ENCODE measurements at regions not wholly inside any gene's neighbourhood (a gene's known extent, or its start where the extent isn't known, plus 50 kb on each side); places are given as distances from the start of the nearest gene placed in this dataset.

DNA sequence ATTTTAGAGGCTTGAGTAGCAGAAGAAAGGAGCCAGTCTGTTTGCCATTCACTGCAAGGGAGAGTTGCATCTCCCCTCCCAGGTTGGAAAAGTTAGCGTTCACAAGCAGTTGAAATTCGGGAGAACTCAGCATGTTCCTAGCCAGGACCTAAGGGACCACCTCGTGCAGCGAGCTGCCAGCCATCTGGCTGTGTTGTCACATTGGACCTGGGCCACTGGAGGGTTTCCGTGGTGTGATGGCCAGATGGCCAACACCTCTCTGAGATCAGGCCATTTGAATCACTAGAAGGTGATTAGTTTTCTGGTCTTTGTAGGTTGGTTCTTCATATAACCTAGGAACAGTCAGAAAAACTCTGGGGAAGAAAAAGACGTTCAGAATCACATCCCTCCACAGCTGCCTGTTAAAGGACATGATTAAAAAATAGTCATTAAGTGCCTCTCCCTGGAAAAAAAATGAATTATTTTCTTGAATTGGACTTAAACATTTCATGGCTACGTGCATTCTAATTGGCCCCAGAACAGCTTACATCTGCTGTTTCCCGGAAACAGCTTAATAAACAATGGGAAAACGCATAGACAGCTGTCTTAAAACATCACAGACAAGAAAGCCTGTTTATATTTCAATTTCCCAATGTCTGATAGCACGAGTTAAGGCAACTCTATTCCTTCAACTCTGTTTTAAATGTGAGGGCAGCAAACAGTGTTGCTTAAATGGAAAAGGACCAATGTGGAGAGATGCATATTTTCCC lies 303.9 kb downstream of the TENT4A start:
- TF ChIP-seq FOXM1 (IDR thresholded peaks at IDR 0.05; ENCODE audit: borderline replicate concordance, low read depth) (no peak), CEBPB (IDR thresholded peaks at IDR 0.05) (no peak), NFIC (IDR thresholded peaks at IDR 0.05) (no peak), TAF1 (IDR thresholded peaks at IDR 0.05; ENCODE audit: low read depth) (no peak), YY1 (IDR thresholded peaks at IDR 0.05; ENCODE audit: low read depth) (no peak)
- TF ChIP-seq, protein P1, sequence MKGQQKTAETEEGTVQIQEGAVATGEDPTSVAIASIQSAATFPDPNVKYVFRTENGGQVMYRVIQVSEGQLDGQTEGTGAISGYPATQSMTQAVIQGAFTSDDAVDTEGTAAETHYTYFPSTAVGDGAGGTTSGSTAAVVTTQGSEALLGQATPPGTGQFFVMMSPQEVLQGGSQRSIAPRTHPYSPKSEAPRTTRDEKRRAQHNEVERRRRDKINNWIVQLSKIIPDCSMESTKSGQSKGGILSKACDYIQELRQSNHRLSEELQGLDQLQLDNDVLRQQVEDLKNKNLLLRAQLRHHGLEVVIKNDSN (IDR thresholded peaks at IDR 0.05): no peak

DNA sequence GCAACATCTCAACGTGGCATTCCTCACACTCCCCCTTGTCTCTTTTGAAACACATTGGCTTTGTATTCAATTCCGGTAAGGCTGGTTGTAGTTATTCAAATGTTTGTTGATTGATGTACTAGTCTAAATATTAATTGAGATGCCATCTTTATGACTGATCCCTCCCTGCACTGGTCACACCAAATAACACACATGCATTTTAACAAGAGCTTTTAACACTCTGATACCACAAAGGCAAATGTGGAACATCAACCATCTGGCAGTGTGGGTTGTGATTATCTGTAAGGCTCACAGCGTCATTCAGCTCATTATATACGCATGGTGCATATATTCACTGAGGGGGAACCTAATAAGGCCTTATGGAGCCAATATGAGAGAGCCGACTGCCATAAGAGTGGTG lies 305.0 kb downstream of the TENT4A start:
- TF ChIP-seq RAD21 (IDR thresholded peaks at IDR 0.05; ENCODE audit: low read depth) (no peak), CREB1 (IDR thresholded peaks at IDR 0.05; ENCODE audit: low read depth) (no peak), NFIC (IDR thresholded peaks at IDR 0.05) (no peak), CEBPB (IDR thresholded peaks at IDR 0.05) (no peak), ZBTB7A (IDR thresholded peaks at IDR 0.05; ENCODE audit: low read depth) (no peak), YY1 (IDR thresholded peaks at IDR 0.05; ENCODE audit: low read depth) (no peak), TCF12 (IDR thresholded peaks at IDR 0.05; ENCODE audit: low read depth) (no peak), TAF1 (IDR thresholded peaks at IDR 0.05; ENCODE audit: low read depth) (no peak), TEAD4 (IDR thresholded peaks at IDR 0.05) (no peak), FOXM1 (IDR thresholded peaks at IDR 0.05; ENCODE audit: borderline replicate concordance, low read depth) (no peak), EP300 (IDR thresholded peaks at IDR 0.05; ENCODE audit: borderline replicate concordance) (no peak), EGR1 (IDR thresholded peaks at IDR 0.05) (no peak)
- TF ChIP-seq, protein P2, sequence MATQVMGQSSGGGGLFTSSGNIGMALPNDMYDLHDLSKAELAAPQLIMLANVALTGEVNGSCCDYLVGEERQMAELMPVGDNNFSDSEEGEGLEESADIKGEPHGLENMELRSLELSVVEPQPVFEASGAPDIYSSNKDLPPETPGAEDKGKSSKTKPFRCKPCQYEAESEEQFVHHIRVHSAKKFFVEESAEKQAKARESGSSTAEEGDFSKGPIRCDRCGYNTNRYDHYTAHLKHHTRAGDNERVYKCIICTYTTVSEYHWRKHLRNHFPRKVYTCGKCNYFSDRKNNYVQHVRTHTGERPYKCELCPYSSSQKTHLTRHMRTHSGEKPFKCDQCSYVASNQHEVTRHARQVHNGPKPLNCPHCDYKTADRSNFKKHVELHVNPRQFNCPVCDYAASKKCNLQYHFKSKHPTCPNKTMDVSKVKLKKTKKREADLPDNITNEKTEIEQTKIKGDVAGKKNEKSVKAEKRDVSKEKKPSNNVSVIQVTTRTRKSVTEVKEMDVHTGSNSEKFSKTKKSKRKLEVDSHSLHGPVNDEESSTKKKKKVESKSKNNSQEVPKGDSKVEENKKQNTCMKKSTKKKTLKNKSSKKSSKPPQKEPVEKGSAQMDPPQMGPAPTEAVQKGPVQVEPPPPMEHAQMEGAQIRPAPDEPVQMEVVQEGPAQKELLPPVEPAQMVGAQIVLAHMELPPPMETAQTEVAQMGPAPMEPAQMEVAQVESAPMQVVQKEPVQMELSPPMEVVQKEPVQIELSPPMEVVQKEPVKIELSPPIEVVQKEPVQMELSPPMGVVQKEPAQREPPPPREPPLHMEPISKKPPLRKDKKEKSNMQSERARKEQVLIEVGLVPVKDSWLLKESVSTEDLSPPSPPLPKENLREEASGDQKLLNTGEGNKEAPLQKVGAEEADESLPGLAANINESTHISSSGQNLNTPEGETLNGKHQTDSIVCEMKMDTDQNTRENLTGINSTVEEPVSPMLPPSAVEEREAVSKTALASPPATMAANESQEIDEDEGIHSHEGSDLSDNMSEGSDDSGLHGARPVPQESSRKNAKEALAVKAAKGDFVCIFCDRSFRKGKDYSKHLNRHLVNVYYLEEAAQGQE (IDR thresholded peaks at IDR 0.05; ENCODE audit: low read depth): no peak
- TF ChIP-seq, protein P1 (IDR thresholded peaks at IDR 0.05): no peak
- TF ChIP-seq, protein P3, sequence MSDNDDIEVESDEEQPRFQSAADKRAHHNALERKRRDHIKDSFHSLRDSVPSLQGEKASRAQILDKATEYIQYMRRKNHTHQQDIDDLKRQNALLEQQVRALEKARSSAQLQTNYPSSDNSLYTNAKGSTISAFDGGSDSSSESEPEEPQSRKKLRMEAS (IDR thresholded peaks at IDR 0.05): no peak

DNA sequence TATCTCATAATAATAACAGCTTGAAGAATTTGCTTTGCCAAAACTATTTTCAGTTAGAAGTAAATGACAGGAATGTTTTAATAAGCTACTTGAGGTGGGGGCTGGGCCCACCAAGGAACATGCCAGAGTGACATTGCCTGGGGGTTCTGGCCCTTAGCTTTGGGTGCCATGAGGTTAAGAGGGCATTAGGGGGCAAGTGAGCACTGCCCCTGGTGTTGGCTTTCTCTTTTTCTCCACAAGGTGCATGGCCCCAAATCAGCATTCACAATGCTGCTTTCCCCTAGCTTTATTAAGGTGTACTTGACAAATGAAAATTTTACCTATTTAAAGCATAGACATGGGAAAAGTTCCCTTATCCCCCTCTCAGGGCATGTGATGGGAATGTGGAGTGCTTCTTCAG lies 305.4 kb downstream of the TENT4A start:
- TF ChIP-seq, protein P1 (IDR thresholded peaks at IDR 0.05): no peak
- TF ChIP-seq CREB1 (IDR thresholded peaks at IDR 0.05; ENCODE audit: low read depth) (no peak), NFIC (IDR thresholded peaks at IDR 0.05) (no peak), FOXM1 (IDR thresholded peaks at IDR 0.05; ENCODE audit: borderline replicate concordance, low read depth) (no peak), EP300 (IDR thresholded peaks at IDR 0.05; ENCODE audit: borderline replicate concordance) (no peak), TCF12 (IDR thresholded peaks at IDR 0.05; ENCODE audit: low read depth) (no peak), EGR1 (IDR thresholded peaks at IDR 0.05) (no peak), CEBPB (IDR thresholded peaks at IDR 0.05) (no peak), TEAD4 (IDR thresholded peaks at IDR 0.05) (no peak)
- TF ChIP-seq, protein P3 (IDR thresholded peaks at IDR 0.05): no peak

DNA sequence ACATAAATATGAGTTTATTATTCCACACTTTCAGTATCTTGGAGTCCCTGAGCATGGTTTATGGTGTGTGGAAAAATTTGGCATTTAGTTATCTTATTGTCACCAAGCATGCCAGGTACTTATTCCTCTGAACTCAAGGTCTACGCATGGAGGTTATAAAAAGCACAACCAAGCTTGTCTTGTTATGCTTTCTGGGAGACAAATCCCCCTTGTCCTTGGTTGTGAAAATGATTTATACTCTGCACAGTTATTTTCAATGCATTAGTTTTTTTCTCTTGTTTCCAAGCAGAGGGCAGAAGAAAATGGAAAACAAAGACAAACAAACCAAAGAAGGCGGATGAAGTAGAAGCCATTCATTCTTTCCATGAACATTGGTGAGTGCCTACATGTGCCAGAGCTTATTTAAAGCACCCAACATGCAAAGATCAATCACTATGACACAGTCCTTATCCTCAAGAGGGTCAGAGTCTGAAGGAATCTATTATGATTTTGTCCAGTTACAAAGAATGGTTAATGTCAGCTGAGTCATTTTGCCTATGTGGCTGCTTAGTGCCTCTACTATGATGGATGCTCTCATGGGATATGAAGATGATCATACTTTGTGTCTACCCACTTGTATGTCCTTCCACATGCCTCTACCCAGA lies 323.1 kb downstream of the TENT4A start:
- TF ChIP-seq EP300 (IDR thresholded peaks at IDR 0.05; ENCODE audit: borderline replicate concordance) (no peak), RAD21 (IDR thresholded peaks at IDR 0.05; ENCODE audit: low read depth) (no peak), TCF12 (IDR thresholded peaks at IDR 0.05; ENCODE audit: low read depth) (no peak)

DNA sequence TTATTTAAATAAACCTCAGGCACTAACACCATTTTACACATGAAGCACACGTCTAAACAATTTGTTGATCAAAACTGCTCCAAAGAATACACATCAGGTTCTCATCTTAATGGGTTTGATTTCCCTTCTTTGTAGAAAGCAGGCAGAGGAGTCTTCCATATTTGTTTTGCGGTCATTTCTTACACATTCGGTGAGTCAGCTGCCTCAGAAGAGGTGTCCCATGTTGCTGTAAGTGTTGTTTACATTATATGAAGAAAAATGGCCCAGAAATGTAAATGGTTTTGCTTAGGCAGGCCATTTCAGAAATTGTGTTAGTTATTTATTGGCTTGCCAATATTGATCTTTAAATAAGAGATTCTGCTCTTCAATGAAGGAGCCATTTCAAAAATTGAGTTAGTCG lies 325.8 kb downstream of the TENT4A start:
- TF ChIP-seq EGR1 (IDR thresholded peaks at IDR 0.05) (no peak), TEAD4 (IDR thresholded peaks at IDR 0.05) (no peak), NFIC (IDR thresholded peaks at IDR 0.05) (no peak), RAD21 (IDR thresholded peaks at IDR 0.05; ENCODE audit: low read depth) (no peak)

DNA sequence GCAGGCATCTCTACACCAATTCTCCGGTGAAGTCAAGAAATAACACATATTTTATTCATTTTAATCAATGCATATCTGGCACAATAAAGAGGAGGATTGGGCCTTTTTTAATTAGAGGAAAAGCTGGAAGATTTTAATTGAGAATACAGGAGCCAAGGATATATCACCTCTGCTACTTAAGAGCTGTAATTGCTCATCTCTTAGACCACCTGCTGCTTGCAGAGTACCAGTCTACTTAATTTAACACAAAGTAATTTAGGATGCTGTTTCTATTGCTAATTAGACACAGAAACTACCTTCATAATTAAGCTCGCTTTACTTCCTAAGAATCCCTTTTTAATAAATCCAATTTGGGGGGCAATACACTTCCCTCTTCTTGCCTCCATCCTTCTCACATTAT lies 326.9 kb downstream of the TENT4A start:
- no peak for TF ChIP-seq EGR1 (IDR thresholded peaks at IDR 0.05)
- TF ChIP-seq, protein P1 (IDR thresholded peaks at IDR 0.05): no peak
- TF ChIP-seq TAF1 (IDR thresholded peaks at IDR 0.05; ENCODE audit: low read depth): no peak
- no peak for TF ChIP-seq CEBPB (IDR thresholded peaks at IDR 0.05)
- TF ChIP-seq EP300 (IDR thresholded peaks at IDR 0.05; ENCODE audit: borderline replicate concordance): no peak
- no peak for TF ChIP-seq ZBTB7A (IDR thresholded peaks at IDR 0.05; ENCODE audit: low read depth)
- TF ChIP-seq RAD21 (IDR thresholded peaks at IDR 0.05; ENCODE audit: low read depth): no peak
- no peak for TF ChIP-seq FOXM1 (IDR thresholded peaks at IDR 0.05; ENCODE audit: borderline replicate concordance, low read depth)
- no peak for TF ChIP-seq TCF12 (IDR thresholded peaks at IDR 0.05; ENCODE audit: low read depth)
- no peak for TF ChIP-seq CREB1 (IDR thresholded peaks at IDR 0.05; ENCODE audit: low read depth)
- TF ChIP-seq, protein P2 (IDR thresholded peaks at IDR 0.05; ENCODE audit: low read depth): no peak
- no peak for TF ChIP-seq YY1 (IDR thresholded peaks at IDR 0.05; ENCODE audit: low read depth)

All from Ishikawa (cell line).